Breast epithelium (tissue), 4 donors: ENCODE measurements at regions not wholly inside any gene's neighbourhood (a gene's known extent, or its start where the extent isn't known, plus 50 kb on each side); places are given as distances from the start of the nearest gene placed in this dataset.

Source experiments
- DNase-seq, 2 donors: peaks; one replicate each; pipeline ENCODE4 v3.0.0-alpha.2; 2019; ENCODE audit warnings: low spot score in 2 of 2
- H3K27ac ChIP-seq, 2 donors: fragments of 200-600 bp; sonication (generic) in 1 of 2; one replicate each; pipeline ENCODE4 v1.5.1; 2016 to 2019; ENCODE audit warnings: mild to moderate bottlenecking in 1 of 2
- H3K27me3 ChIP-seq, 2 donors: fragments of 200-600 bp; sonication (generic) in 1 of 2; one replicate each; pipeline versions ENCODE4 v1.5.1 to v1.6.0; 2017 to 2019; ENCODE audit warnings: control low read depth in 1 of 2, mild to moderate bottlenecking in 1 of 2
- H3K36me3 ChIP-seq: fragments of 200-600 bp; one replicate; pipeline ENCODE4 v1.5.1; 2019
- H3K4me1 ChIP-seq, 2 donors: fragments of 200-600 bp; sonication (generic); one replicate each; pipeline ENCODE4 v1.5.1; 2016 to 2019; ENCODE audit warnings: control low read depth in 1 of 2
- H3K4me3 ChIP-seq, 3 donors: fragments of 200-600 bp; sonication (generic); 1 replicate in 2 of 3; 2 replicates in 1 of 3; pipeline ENCODE4 v1.5.1; 2016 to 2019; ENCODE audit warnings: mild to moderate bottlenecking in 3 of 3, moderate library complexity in 2 of 3
- H3K9me3 ChIP-seq, 2 donors: fragments of 200-600 bp; sonication (generic) in 1 of 2; one replicate each; pipeline ENCODE4 v1.5.1; 2016 to 2019; ENCODE audit warnings: control low read depth in 1 of 2
- CTCF ChIP-seq, 3 donors: fragments of 450-650 bp; IDR thresholded peaks; one replicate each; pipeline ENCODE4 v1.5.1; 2016 to 2017; ENCODE audit warnings: antibody characterized with exemption in 3 of 3, mild to moderate bottlenecking in 3 of 3, moderate library complexity in 3 of 3
- POLR2A ChIP-seq: fragments of 450-650 bp; IDR thresholded peaks from one replicate; pipeline ENCODE4 v1.6.1; 2016; ENCODE audit warnings: antibody characterized with exemption, mild to moderate bottlenecking, moderate library complexity
- POLR2AphosphoS5 ChIP-seq, 3 donors: sonication (generic); formaldehyde crosslinking; IDR thresholded peaks; one replicate each; pipeline ENCODE4 v1.6.1; 2017; ENCODE audit warnings: antibody characterized with exemption in 3 of 3
- intact Hi-C: fragments of 100-400 bp; cut with DNase I; formaldehyde crosslinking; loops from one replicate; pipeline ENCODE4 v1.15.1; 2023; ENCODE audit warnings: low total_unique reads

GRCh38 chr18:29629493-29630036 is 1413.0 kb downstream of the DSC3 start:
- TF ChIP-seq POLR2AphosphoS5 (IDR thresholded peaks at IDR 0.05) = no peak
- no peak for TF ChIP-seq CTCF (IDR thresholded peaks at IDR 0.05)
- TF ChIP-seq POLR2A = no peak
- Histone ChIP-seq H3K4me3 (no peak overlapping the region), H3K4me1 (no peaks in the 10 kb centered on the region), H3K9me3 (no peaks in the 10 kb centered on the region), H3K27me3 (no peaks in the 10 kb centered on the region), H3K27ac (no peak overlapping the region), H3K36me3 (no peaks in the 10 kb centered on the region)
- no peak for DNase-seq
- intact Hi-C loops = no loop called here

GRCh38 chr18:29626094-29626493 is 1416.4 kb downstream of the DSC3 start:
- TF ChIP-seq POLR2A = no peak
- no peak for TF ChIP-seq CTCF (IDR thresholded peaks at IDR 0.05)
- no peak for TF ChIP-seq POLR2AphosphoS5 (IDR thresholded peaks at IDR 0.05)
- Histone ChIP-seq H3K4me3 (no peak overlapping the region), H3K36me3 (no peaks in the 10 kb centered on the region), H3K9me3 (no peaks in the 10 kb centered on the region), H3K27me3 (no peaks in the 10 kb centered on the region), H3K4me1 (no peaks in the 10 kb centered on the region), H3K27ac (no peak overlapping the region)
- DNase-seq = no peak
- intact Hi-C loops = no loop called here

DNA sequence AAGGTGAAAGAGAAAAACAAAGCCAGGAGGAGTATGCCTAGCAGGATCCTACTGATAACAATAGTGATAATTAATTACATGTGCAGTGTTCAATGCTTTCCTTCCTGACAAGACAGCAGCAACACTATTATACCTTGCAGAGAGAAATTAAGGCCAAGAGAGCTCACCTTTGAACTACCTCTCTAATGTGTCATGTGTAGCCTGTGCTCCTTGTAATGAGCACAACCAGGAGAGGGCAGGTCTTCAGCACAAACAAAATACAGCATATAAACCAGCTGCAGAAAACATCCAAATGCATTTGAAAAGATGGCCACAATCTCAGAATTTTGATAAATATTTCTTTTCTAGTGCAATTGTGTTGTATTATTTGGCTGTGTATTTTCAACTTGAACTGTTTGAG is 1425.7 kb downstream of the DSC3 start:
- no peaks in the 10 kb centered on the region for H3K36me3 ChIP-seq
- no peaks in the 10 kb centered on the region for H3K9me3 ChIP-seq
- no peak overlapping the region for H3K27ac ChIP-seq
- intact Hi-C loops = no loop called here
- H3K4me3 ChIP-seq = no peak overlapping the region
- H3K27me3 ChIP-seq = no peaks in the 10 kb centered on the region
- no peaks in the 10 kb centered on the region for H3K4me1 ChIP-seq
- no peak for DNase-seq
- TF ChIP-seq POLR2A (no peak), POLR2AphosphoS5 (IDR thresholded peaks at IDR 0.05) (no peak), CTCF (IDR thresholded peaks at IDR 0.05) (no peak)

DNA sequence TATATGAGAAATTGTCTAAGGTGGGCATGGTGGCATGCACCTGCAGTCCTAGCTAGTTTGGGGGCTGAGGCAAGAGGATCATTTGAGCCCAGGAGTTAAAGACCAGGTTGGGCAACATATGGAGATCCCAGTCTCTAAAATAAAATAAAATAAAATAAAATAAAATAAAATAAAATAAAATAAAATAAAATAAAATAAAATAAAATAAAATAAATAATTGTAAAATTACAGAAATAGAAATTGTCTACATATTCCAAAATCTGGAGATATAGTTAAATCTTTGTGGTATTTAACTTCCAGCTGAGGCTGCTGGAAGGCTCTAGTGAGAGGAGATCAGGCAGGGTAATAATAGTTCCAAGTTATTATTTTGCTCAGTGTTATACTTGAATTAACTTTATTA is 1432.1 kb upstream of the CDH2 start:
- no peaks in the 10 kb centered on the region for H3K27me3 ChIP-seq
- no peaks in the 10 kb centered on the region for H3K36me3 ChIP-seq
- no peak overlapping the region for H3K27ac ChIP-seq
- no peaks in the 10 kb centered on the region for H3K4me1 ChIP-seq
- intact Hi-C loops = no loop called here
- peaks cover 0 to 14% of the 10 kb centered on the region in 2 donors for H3K9me3 ChIP-seq
- TF ChIP-seq POLR2AphosphoS5 (IDR thresholded peaks at IDR 0.05) = no peak
- no peak for TF ChIP-seq CTCF (IDR thresholded peaks at IDR 0.05)
- no peak for TF ChIP-seq POLR2A
- no peak for DNase-seq
- H3K4me3 ChIP-seq = no peak overlapping the region

DNA sequence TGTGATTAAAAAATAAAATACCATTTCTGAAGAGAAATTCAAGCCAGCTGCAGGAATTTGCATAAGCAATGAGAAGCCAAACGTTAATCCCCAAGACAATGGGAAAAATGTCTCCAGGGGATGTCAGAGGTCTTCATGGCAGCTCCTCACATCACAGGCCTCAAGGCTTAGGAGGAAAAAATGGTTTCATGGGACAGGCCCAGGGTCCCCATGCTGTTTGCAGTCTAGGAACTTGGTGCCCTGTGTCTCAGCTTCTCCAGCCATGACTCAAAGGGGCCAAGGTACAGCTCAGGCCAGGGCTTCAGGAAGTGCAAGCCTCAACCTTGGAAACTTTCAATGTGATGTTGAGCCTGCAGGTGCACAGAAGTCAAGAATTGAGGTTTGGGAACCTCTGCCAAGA is 1428.4 kb upstream of the CDH2 start:
- H3K36me3 ChIP-seq = no peaks in the 10 kb centered on the region
- no peak overlapping the region for H3K4me3 ChIP-seq
- no peaks in the 10 kb centered on the region for H3K4me1 ChIP-seq
- H3K27ac ChIP-seq = no peak overlapping the region
- TF ChIP-seq POLR2A = no peak
- TF ChIP-seq POLR2AphosphoS5 (IDR thresholded peaks at IDR 0.05) = no peak
- no peak for TF ChIP-seq CTCF (IDR thresholded peaks at IDR 0.05)
- intact Hi-C loops = no loop called here
- no peak for DNase-seq
- H3K27me3 ChIP-seq = no peaks in the 10 kb centered on the region
- peaks cover 0 to 14% of the 10 kb centered on the region in 2 donors for H3K9me3 ChIP-seq
